PFSK-1 (cell line): ENCODE measurements at regions not wholly inside any gene's neighbourhood (a gene's known extent, or its start where the extent isn't known, plus 50 kb on each side); places are given as distances from the start of the nearest gene placed in this dataset.

ENCODE experiments used
- FOXP2 ChIP-seq: optimal IDR thresholded peaks from 2 replicates; pipeline ENCODE3; 2011; ENCODE audit warnings: borderline replicate concordance, control low read depth, inconsistent platforms; ENCODE audit not compliant: insufficient read depth; ENCODE audit errors: extremely low read length, extremely low read depth
- POLR2AphosphoS5 ChIP-seq: IDR thresholded peaks from 2 replicates; pipeline ENCODE4 v1.6.1; 2012; ENCODE audit warnings: low read depth, mild to moderate bottlenecking, control low read depth, low read length, moderate library complexity
- REST ChIP-seq, 2 experiments: IDR thresholded peaks; 2 replicates each; pipeline versions ENCODE4 v1.6.1 to v1.8.0; 2011 to 2012; ENCODE audit warnings: low read depth in 2 of 2, low read length in 2 of 2, control low read depth in 1 of 2, inconsistent platforms in 1 of 2, mild to moderate bottlenecking in 1 of 2, moderate library complexity in 1 of 2; ENCODE audit not compliant: insufficient read depth in 1 of 2
- SIN3A ChIP-seq: IDR thresholded peaks from 2 replicates; pipeline ENCODE4 v1.6.1; 2012; ENCODE audit warnings: mild to moderate bottlenecking, low read length, moderate library complexity, borderline replicate concordance; ENCODE audit not compliant: insufficient read depth
- TAF1 ChIP-seq: IDR thresholded peaks from 2 replicates; pipeline ENCODE4 v1.6.1; 2012; ENCODE audit warnings: low read length, control low read depth, borderline replicate concordance; ENCODE audit not compliant: insufficient read depth

- TF ChIP-seq REST (IDR thresholded peaks at IDR 0.05; ENCODE audit: insufficient read depth in 1 of 2, low read depth in 2 of 2, low read length in 2 of 2) (no peak), SIN3A (no peak), TAF1 (no peak), POLR2AphosphoS5 (no peak), FOXP2 (no peak)
Measured at GRCh38 chr12:77571127-77571526, 259.6 kb upstream of the NAV3 start.
